Activated naive CD4-positive, alpha-beta T cell treated with anti-CD3 and anti-CD28 coated beads, Interleukin-2, amount 50 U/mL, for 72 hours (primary cell): ENCODE measurements at regions not wholly inside any gene's neighbourhood (a gene's known extent, or its start where the extent isn't known, plus 50 kb on each side); places are given as distances from the start of the nearest gene placed in this dataset.
"Not testable (repeated sequence)": the region's sequence is repeated elsewhere in the genome, so short reads cannot be mapped to it uniquely, and the experiment has no call there.

Experiments used
- ATAC-seq, 2 donors: fragments of 150-1000 bp; cut with Tn5 transposase; 2 replicates each; pipeline ENCODE4 v1.10.0; 2021; ENCODE audit warnings: mild to moderate bottlenecking in 2 of 2, moderate library complexity in 2 of 2
- DNase-seq, 2 donors: peaks; one replicate each; pipeline ENCODE4 v3.0.0; 2021 to 2022; ENCODE audit warnings: low spot score in 2 of 2
- H3K27ac Mint-ChIP-seq, 2 donors: one replicate each; pipeline ENCODE4 v1.8.0; 2022; ENCODE audit warnings: mild to moderate bottlenecking in 2 of 2, mixed read lengths in 2 of 2
- H3K36me3 Mint-ChIP-seq, 2 donors: one replicate each; pipeline ENCODE4 v1.8.0; 2022; ENCODE audit warnings: mixed read lengths in 2 of 2
- H3K9me3 Mint-ChIP-seq, 2 donors: one replicate each; pipeline ENCODE4 v1.8.0; 2022; ENCODE audit warnings: mixed read lengths in 2 of 2

GRCh38 chr2:91511166-91511565 is 2819.7 kb downstream of the RPIA start:
- not testable (repeated sequence) for ATAC-seq, DNase-seq, H3K9me3 Mint-ChIP-seq, H3K36me3 Mint-ChIP-seq, H3K27ac Mint-ChIP-seq

- ATAC-seq, H3K36me3 Mint-ChIP-seq, H3K9me3 Mint-ChIP-seq, DNase-seq, H3K27ac Mint-ChIP-seq: not testable (repeated sequence)
Measured at GRCh38 chr2:91515966-91516365, 2824.5 kb downstream of the RPIA start.

GRCh38 chr2:91516669-91517068 is 2825.2 kb downstream of the RPIA start:
- H3K27ac Mint-ChIP-seq, ATAC-seq, H3K36me3 Mint-ChIP-seq, DNase-seq, H3K9me3 Mint-ChIP-seq: not testable (repeated sequence)

GRCh38 chr2:91517846-91518245 is 2826.4 kb downstream of the RPIA start:
- not testable (repeated sequence) for ATAC-seq, DNase-seq, H3K9me3 Mint-ChIP-seq, H3K27ac Mint-ChIP-seq, H3K36me3 Mint-ChIP-seq

GRCh38 chr2:91518361-91518981 is 2827.0 kb downstream of the RPIA start:
- not testable (repeated sequence) for H3K36me3 Mint-ChIP-seq, H3K9me3 Mint-ChIP-seq, H3K27ac Mint-ChIP-seq, DNase-seq, ATAC-seq

GRCh38 chr2:91519359-91519758 is 2827.9 kb downstream of the RPIA start:
- H3K27ac Mint-ChIP-seq, ATAC-seq, H3K9me3 Mint-ChIP-seq, DNase-seq, H3K36me3 Mint-ChIP-seq: not testable (repeated sequence)

- H3K9me3 Mint-ChIP-seq, DNase-seq, ATAC-seq, H3K27ac Mint-ChIP-seq, H3K36me3 Mint-ChIP-seq: not testable (repeated sequence)
Measured at GRCh38 chr2:91519914-91520313, 2828.4 kb downstream of the RPIA start.

- not testable (repeated sequence) for H3K9me3 Mint-ChIP-seq, ATAC-seq
Measured at GRCh38 chr2:91520523-91520922, 2829.1 kb downstream of the RPIA start.

GRCh38 chr2:91520972-91521535 is 2829.6 kb downstream of the RPIA start:
- H3K36me3 Mint-ChIP-seq, H3K27ac Mint-ChIP-seq, ATAC-seq, DNase-seq, H3K9me3 Mint-ChIP-seq: not testable (repeated sequence)

More at GRCh38 chr2:91520523-91520922, 2829.1 kb downstream of the RPIA start:
- not testable (repeated sequence) for H3K36me3 Mint-ChIP-seq, DNase-seq, H3K27ac Mint-ChIP-seq

- DNase-seq, H3K36me3 Mint-ChIP-seq, ATAC-seq, H3K27ac Mint-ChIP-seq, H3K9me3 Mint-ChIP-seq: not testable (repeated sequence)
Measured at GRCh38 chr2:91521944-91522343, 2830.5 kb downstream of the RPIA start.

GRCh38 chr2:91522877-91523276 is 2831.4 kb downstream of the RPIA start:
- H3K36me3 Mint-ChIP-seq, ATAC-seq, H3K27ac Mint-ChIP-seq, H3K9me3 Mint-ChIP-seq, DNase-seq: not testable (repeated sequence)

GRCh38 chr2:91523751-91524150 is 2832.3 kb downstream of the RPIA start:
- not testable (repeated sequence) for H3K9me3 Mint-ChIP-seq, H3K36me3 Mint-ChIP-seq, H3K27ac Mint-ChIP-seq, DNase-seq, ATAC-seq

- not testable (repeated sequence) for H3K36me3 Mint-ChIP-seq, ATAC-seq, DNase-seq, H3K27ac Mint-ChIP-seq, H3K9me3 Mint-ChIP-seq
Measured at GRCh38 chr2:91525587-91525986, 2834.1 kb downstream of the RPIA start.

GRCh38 chr2:91526083-91526482 is 2834.6 kb downstream of the RPIA start:
- H3K36me3 Mint-ChIP-seq, ATAC-seq, DNase-seq, H3K27ac Mint-ChIP-seq, H3K9me3 Mint-ChIP-seq: not testable (repeated sequence)

GRCh38 chr2:91527056-91527455 is 2835.6 kb downstream of the RPIA start:
- not testable (repeated sequence) for DNase-seq, H3K9me3 Mint-ChIP-seq, H3K36me3 Mint-ChIP-seq, H3K27ac Mint-ChIP-seq, ATAC-seq

GRCh38 chr2:91527491-91528031 is 2836.1 kb downstream of the RPIA start:
- H3K9me3 Mint-ChIP-seq, ATAC-seq, H3K36me3 Mint-ChIP-seq, H3K27ac Mint-ChIP-seq, DNase-seq: not testable (repeated sequence)

- not testable (repeated sequence) for H3K27ac Mint-ChIP-seq, H3K36me3 Mint-ChIP-seq, ATAC-seq, H3K9me3 Mint-ChIP-seq, DNase-seq
Measured at GRCh38 chr2:91528361-91528760, 2836.9 kb downstream of the RPIA start.

- ATAC-seq, H3K27ac Mint-ChIP-seq, H3K36me3 Mint-ChIP-seq, DNase-seq, H3K9me3 Mint-ChIP-seq: not testable (repeated sequence)
Measured at GRCh38 chr2:91536109-91536508, 2844.6 kb downstream of the RPIA start.
